Endometrium (tissue), 2 donors: ENCODE measurements at regions not wholly inside any gene's neighbourhood (a gene's known extent, or its start where the extent isn't known, plus 50 kb on each side); places are given as distances from the start of the nearest gene placed in this dataset.

ENCODE experiments used
- FAIRE-seq: peaks from 2 replicates; lab custom pipeline; 2012; peaks lifted over from hg19 to GRCh38; lab: Jason Lieb, UNC
- donor health status: control.
- donor health status: control.

DNA sequence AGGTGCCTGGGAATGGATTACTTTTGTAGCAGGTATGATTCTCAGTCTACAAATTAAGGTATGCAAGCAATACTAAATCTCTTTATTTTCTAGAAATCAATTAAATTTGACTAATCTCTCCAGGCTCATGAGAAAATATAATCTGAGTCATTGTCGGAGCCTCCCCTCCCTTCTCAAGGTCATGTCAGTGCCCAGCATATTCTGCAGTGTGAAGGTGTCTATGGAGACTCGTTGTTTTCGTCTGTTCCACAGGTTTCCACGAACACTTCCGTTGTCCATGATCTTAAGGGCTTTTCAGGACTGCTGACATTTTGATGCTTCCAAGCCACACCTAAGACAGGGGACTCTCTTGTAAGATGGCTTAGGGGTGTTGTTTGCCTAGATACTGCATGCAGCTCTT lies 56.6 kb upstream of the SCOC start:
- no peak for FAIRE-seq

DNA sequence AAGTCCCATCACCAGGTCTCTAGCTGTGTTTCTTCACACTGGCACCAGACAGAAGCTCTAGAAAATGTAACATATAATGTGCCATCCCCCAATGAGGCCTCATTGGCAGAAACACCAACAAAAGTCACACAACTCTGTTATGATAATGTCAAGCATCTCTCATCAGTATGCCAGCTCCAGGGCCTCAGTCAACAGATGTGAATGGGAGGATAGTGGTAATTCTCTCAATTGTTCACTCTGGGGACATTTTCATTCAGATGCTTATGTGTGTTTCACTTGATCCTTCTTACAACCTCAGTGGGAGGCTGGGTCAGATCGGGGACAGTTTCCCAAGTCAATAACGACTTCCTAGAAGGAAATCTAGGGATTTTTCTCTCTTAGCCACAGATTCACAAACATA lies 57.5 kb upstream of the SCOC start:
- no peak for FAIRE-seq

DNA sequence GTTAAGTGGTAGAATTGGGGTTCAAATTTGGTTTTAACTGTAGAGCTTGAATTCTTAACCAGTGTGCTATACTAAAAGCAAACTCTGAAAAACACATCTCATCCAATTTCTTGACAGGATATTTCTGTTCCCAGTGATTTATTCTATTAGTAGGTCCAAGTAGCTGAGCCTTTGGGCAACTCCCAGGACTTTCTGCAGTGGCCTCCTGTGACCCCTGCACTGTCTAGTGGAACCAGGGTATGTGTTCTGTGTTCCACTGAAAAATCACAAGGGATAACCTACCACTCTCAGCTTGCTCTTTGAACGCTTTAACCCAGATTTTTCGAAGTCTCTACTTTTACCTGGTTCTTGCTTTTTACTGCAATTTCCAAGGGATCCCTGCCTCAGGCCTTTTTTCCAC lies 58.0 kb upstream of the SCOC start:
- no peak for FAIRE-seq

DNA sequence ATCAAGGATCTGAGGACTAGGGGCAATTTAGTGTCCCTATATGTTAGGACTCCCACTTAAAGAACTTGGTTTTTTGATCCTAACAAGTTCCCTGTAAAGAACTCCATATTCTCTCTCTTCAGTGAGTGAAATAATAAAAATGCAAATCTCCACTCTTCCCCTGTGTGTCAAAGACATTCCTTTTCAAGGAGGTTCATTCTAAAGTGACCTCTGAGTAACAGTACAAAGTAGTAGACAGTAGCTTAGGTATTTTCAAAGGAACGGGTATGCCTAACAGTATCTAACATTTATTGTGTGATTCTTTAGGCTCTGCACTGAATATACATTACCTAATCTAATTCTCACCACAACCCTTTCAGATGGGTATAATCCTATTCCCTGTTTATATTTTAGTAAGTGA lies 58.4 kb upstream of the SCOC start:
- FAIRE-seq = no peak

DNA sequence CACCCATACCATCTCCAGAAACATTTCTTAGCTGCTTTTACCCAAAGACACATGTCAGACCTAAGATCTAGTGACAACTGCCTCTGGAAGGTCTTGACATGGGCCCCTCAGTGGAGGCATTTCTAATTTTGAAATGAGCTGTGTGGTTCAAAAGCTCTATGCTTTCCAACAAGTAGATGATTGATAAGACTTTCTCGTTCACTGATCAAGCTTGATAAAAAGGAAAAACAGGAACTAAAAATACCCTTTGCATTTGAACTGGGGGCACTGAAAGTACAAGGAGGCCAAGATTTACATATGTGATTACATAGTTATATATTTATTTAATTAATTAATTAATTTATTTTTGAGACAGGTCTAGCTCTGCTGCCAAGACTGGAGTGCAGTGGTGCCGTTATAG lies 61.3 kb upstream of the SCOC start:
- no peak for FAIRE-seq

DNA sequence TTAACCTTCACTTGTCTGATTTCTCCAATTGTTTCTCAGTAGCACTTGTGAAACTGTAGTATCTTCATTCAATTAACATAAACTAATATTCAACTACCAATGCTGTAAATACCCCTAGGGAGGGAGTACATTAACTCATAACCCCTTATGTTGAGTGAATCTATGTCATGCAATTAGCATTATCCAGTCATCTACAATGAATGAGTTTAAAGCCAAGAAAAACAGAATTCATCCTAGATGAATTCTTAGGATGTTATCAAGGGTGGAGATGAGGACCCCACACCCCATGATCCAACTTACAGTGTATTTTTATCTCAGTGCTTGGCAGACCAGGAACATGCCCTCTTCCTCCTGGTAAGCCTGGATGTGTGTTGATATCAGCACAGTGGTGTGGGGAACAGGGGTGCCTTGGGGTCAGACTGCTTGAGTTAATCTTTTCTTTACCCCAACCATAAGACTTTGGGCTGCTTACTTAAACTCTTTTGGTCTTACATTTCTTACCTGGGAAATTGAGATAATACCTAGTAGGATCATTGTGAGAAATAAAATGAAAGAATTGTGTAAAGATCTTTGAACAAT lies 62.1 kb upstream of the SCOC start:
- FAIRE-seq = no peak

DNA sequence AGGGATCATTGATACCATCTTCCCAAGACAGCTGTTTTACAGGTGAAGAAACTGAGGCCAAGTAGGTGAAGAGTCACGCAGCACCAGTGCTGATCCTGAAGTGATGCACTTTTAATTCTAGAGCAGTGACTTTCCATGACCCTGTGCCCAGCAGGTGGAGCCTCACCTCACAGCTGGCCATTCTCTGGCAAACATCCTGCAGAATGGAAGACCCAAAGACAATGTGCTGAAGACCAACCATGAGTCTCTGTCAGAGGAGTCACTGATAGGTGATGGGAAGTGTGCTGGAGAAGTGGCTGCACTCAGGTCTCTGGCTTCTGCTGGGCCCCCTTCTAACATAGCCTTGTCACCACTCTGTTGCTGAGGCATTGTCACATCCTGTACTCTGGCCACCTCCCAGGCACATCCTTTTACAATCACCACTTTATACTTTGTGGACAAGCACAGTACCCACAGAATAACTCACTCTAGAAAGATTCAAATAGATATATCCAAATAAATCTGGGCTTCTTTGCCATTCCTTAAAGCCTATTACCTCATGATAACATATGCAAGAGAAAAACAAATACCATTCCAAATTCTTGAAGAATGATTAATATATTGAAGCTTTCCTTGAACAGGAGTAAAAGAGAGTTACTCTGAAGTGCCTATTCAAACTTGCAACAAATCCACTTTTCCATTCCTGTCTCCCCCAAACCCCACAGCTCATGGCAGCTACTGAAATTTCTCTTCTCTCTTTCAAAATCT lies 64.1 kb upstream of the SCOC start:
- FAIRE-seq = no peak

DNA sequence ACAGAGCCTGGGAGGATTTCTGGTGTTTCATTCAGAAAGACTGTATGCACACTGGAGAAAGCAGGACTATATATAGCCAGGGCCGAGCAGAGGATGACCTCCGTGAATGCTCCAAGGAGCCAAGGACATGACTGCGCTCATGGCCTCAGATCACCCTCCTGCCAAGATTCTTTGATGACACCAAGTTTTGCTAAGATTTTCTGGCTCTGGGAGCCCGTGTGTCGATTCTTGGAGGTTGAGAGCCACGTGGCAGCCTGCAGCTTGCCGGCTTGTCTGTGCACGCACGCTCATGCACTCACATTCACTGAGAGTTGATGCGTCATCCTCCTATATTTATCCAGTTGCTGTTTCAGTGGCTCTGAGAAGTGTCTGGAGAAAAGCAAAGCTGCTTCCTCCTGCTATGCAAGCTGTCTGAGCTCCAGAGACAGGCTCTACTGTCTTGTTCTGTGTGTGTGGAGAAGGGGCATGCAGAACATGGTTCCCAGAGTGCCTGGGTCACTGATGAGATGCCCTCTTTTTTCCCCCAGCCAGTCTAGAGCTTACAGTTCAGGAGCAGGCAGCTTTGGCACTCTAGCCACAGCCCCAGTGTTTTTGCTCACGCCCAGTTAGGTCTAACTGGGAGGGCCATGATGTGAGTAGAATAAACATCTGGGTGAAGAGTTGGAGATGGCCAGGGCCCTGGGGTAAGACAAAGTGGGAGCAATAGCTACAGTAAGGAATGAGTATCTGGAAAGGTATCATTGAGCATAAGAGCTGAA lies 64.9 kb upstream of the SCOC start:
- no peak for FAIRE-seq

DNA sequence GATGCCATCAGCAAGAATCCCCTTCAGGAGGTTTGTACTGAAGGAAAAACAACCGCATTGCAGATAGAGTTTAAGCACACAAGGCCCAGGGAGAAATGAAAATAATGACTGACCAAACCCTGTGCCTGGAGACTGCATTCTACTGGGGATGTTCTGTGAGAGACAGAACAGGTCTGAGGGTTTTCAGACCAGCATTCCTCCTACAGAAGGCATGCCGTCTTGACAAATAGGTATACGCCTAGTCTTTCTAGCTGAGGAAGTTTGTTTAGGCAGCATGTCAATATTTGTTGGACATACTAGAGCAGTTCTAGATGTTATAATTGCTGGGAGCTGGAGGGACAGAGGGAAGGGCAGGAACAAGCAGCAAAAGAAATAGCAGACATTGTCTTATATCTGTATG lies 68.4 kb upstream of the SCOC start:
- FAIRE-seq = no peak

DNA sequence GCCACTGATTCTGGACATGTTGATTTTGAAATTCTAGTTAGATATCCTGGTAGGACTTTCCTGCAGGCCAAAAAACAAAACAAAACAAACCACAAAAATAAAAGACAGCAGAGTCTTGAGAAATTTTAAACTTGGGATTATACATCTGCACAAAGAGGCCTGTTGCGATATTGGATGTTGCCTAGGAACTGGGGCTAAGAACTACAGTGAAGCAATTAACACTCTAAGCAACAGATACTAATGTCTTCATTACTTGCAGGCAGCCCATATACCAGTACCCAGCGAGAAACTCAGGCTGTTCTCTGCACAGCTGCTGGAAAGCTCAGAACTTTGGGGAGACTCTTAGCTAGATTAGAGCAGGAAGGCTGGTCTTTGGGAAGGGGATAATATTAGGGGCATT lies 69.1 kb upstream of the SCOC start:
- FAIRE-seq = no peak

DNA sequence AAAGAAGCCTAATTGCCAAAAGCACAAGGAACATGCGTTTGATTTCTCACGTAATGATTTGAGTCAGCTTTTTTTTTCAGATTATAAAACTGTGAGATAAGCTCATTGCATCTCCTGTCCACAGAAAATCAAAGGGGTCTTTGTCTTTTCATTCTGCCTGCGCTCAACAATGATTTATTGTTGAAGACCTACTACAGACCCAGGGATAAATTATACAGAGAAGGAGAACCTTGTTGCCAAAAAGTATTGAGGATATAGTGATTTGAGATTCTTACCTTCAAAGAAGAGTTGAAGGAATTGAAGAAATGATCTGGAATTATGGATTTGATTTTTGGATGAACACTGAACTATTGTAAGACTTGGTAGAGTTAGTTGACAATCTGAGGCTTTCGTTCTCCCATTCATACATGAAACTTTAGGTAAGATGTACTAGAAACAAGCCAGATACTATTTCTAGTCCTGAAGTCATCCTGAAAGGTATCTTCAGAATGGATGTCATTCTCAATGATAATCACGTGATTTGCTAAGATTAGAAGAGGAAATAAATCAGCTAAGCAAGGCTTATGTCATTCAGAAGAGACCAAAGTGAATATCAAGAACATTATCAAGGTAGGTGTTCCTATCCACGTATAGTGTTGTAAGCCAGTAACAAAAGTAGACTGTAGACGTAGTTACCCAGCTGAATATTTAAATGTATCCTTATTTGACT lies 71.1 kb upstream of the SCOC start:
- no peak for FAIRE-seq

DNA sequence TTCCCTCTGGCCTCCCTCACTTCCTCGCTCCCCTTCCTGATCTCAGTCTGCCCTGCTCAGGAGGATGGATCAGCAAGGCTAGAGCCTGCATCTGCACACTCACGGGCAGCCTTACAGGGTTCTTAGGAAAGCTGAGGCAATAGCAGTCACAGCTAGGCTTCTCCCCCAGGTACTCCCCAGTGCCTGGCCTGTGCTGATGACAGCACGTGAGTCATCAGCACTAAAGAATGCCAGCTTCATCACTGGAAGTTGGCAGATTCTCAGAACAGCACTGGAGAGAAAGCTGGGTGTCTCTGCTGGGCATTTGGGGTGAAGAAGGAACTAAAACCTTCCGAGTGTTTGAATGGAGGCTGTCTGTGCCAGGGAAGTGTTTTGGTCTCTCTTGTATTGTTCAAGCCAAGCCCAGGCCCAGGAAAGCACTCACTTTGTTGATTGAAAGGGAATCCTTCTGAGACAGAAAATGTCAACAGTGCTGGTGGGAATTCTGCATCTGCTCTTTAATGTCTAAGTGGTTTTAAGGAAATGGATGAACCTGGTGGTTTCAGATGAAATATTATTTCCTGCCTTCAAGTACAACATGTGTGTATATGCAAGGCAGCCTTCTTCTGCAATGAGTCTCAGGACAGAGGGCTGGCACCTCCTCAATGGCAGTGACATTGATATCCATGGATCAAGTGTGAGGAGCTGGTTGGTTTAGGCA lies 73.0 kb upstream of the SCOC start:
- FAIRE-seq = no peak

DNA sequence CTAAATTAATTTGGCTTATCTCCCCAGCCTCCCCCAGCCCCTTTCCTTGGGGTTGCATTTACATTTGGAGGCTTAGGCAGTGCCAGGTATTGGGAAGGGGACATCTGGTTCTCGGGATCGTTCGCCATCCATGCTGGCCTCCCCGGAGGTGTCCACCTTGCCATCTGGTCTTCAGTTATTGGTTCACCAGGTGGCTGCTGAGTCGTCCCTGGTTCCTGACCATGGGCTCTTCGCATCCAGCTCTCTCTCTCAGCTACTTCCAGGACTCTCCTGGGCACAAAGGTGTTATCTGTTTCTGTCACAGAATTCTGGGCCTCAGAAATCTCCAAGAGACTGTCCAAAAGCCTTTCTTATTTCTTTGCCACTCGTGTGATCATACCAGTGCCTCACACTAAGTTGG lies 75.4 kb upstream of the SCOC start:
- FAIRE-seq = no peak

DNA sequence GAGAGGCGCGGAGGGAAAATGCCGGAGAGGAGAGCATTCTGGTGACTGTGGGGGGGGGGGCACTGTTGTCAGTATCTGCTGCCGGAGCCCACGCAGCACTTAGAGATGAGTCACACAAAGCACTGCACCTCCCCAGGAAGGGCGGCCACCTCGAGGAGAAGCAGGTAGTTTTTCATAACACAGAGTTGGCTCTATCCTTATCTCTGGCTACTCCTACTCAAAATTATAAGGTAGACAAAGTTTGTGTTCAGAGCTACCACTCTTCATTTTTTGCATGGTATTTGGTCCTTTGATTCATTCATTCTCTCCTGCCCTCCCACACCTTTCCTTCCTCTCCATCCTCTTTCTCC lies 76.2 kb upstream of the SCOC start:
- FAIRE-seq = no peak

DNA sequence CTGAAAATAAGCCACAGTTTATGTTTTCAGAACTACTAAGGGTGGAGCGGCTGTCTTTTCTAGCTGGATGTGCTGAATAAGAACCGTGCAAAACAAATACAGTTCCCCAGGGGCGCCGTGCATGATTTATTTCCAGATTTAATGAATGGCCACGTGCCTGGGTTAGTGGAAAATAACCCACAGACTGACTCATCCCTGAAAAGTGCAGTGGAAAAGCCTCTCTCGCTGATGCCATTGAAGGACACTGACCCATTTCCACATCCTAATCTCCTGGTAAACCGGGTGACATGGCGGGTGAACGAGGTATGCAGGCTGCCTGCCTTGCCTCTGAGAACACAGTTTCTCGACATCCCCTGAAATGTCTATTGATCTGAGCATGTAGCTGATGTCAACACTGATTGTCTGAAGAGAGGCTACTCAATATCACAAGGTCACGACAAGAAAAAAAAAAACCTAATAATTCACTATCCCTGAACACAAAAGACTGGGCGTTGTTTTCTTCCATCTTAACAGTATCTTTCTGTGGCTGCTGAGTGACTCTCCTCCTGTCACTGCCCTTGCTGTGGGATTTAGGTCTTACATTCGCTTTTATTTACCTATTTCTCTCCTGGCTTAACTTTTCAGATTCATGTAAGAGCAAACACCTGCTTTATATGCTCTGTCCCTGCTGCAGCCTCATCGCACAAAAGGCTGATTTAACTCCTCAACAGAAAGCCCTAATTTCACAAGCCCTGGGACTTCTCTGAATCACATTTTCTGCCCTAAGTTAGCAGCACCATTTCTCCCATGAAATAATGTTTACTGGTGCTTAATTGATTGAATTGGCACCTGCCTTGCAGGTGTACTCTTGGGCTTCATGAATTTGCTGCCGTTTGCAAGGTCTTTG lies 76.9 kb upstream of the SCOC start:
- no peak for FAIRE-seq

DNA sequence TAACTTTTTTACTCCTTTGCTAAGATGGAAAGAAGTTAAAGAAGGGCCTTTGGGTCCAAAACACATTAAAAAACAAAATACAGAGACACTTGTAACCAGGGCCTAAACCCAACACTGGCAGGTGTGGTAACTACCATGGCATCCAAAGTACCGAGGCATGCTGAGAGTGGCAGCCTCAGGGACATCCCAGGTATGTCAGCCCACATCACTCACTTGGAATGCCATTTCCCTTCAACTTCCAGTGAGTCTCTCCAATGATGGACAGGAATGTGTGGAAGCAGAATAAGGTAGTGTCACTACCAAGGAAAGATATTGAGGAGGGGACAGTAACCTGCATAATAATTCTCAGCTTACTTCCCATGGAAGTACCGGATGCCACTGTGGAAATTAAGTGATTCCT lies 79.5 kb upstream of the SCOC start:
- no peak for FAIRE-seq

DNA sequence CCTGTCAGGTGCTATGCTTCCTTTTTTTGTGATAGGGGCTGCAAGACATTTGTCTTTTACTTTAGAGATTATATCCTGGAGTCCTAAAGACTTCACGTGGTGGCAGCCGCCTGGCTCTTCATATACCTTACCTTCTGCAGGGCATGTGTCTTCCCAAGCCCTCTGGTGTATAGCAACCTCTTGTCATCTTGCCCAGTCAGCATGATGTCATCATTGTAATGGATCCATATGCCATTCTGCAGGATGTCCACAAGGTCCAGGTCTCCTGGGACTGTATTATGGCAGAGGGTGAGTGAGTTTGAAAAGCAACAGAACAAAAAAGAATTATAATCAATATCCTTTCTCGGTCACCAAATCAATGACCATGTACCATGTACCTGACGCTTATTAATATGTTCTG lies 82.2 kb upstream of the SCOC start:
- FAIRE-seq = no peak

DNA sequence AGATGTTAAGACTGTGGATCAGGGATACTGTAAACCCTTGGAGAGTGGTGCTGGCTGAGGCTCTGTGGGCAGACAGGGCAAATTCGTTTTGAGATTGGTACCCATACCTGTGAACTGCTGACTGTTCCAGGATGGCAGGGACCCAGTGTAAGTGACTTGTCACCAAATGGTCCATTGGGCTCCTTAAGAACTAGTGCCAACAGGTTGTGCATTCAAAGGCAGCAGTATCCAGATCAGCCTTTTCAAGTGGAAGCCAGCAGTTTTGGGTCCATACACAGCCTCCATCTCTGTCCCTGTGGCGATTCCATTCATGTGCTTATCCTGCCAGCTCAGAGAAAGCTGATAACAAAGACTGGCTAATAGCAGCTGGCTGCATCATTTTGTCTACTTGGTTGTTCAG lies 84.0 kb upstream of the SCOC start:
- no peak for FAIRE-seq

DNA sequence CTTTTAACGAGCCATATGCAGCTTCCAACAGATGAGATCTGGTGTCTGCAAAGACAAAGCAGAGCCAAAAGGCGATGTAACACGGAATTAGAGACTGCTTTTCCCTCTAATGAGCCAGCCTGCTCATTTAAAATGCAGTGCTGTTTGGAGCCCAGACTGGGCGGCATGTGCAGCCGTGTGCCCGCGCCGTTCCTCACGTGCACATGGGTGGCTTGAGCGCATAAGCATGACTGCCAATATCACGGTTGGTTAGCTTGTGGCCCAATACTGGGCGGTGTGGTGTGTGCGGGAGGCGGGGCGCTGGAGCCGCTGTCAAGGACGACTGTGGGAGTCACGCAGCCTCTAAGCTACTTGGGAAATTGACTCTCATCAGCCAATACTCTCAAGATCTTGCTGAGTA lies 87.0 kb upstream of the SCOC start:
- no peak for FAIRE-seq

DNA sequence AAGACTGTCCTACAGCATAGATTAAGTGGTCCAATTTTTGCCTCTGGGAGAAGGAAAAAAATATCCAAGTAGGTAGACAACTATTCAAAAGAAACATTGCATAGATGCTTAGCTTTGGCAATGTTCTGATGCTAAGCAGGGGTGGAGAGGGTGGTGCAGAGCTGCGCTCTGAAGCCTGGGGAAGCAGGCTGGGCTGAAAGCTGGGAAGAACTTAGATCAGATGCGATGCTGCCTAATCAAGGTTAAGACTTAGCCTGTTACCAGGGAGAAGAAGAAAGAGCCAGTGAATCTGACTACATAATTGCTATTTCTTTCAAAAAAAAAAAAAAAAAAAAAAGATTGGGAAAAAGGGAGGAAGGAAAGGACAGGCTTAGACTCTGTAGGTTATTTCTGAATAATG lies 89.0 kb upstream of the SCOC start:
- FAIRE-seq = no peak

DNA sequence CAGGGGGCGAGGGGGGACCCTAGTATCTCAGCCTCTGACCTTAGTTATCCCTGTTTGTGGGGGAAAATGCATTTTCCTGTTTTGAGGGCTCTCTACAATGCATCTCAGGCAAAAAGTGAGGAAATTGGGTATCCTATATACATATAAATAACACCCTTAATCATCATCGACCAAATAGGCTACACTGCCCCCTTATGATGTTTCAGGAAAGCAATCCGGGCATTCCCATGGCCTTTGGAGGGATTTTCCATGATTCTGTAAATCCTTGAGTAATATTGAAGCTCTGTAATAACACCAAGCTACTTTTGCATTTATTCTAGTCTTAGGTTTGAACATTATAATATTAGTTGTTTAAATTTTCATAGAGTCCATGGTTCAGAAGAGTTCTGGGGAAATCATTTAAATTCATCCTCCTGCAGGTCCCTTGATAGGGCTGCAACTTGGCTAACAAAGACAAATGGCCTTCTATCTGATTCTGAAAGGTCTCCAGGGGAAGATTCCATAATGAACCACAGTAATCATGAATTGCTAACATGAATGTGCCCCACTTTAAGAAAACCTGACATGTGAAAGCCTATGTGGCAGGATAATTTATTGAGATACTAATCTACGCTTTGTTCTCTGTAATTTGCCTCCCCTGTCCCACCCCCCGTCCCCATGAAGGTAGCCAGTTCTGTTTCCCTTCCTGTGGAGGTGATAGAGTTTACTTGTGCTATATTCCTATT lies 91.5 kb upstream of the SCOC start:
- FAIRE-seq = no peak
